DMS79 treated with DMSO at 0.1 percent for 48 hours (cell line): ENCODE measurements at regions not wholly inside any gene's neighbourhood (a gene's known extent, or its start where the extent isn't known, plus 50 kb on each side); places are given as distances from the start of the nearest gene placed in this dataset.
A peak's percentile ranks its signal among the peaks of the same experiment; 100 is the strongest.
"Not testable (repeated sequence)": the region's sequence is repeated elsewhere in the genome, so short reads cannot be mapped to it uniquely, and the experiment has no call there.

Source experiments
- DNase-seq: peaks from one replicate; lab custom pipeline; 2025; lab: John Stamatoyannopoulos, UW

GRCh38 chr13:73672492-73672891 is 461.7 kb downstream of the KLF12 start:
- no peak for DNase-seq

GRCh38 chr13:73671732-73672131 is 462.5 kb downstream of the KLF12 start:
- DNase-seq: no peak

- no peak for DNase-seq
These were observed 463.2 kb downstream of the KLF12 start for GRCh38 chr13:73671011-73671410.

GRCh38 chr13:73667756-73668155 is 466.4 kb downstream of the KLF12 start:
- no peak for DNase-seq

- DNase-seq: no peak
These were observed 468.9 kb downstream of the KLF12 start for GRCh38 chr13:73665261-73665660.

GRCh38 chr13:73664851-73665250 is 469.4 kb downstream of the KLF12 start:
- no peak for DNase-seq

GRCh38 chr13:73662833-73663232 is 471.4 kb downstream of the KLF12 start:
- no peak for DNase-seq

GRCh38 chr13:73661687-73662425 is 472.3 kb downstream of the KLF12 start:
- DNase-seq: no peak

- no peak for DNase-seq
These were observed 473.1 kb downstream of the KLF12 start for GRCh38 chr13:73661066-73661465.

- DNase-seq: no peak
These were observed 475.6 kb downstream of the KLF12 start for GRCh38 chr13:73658639-73659038.

GRCh38 chr13:73657821-73658540 is 476.2 kb downstream of the KLF12 start:
- DNase-seq: peak; percentile 77

GRCh38 chr13:73656863-73657262 is 477.3 kb downstream of the KLF12 start:
- no peak for DNase-seq

- no peak for DNase-seq
These were observed 480.5 kb downstream of the KLF12 start for GRCh38 chr13:73653688-73654087.

- DNase-seq: no peak
These were observed 486.8 kb downstream of the KLF12 start for GRCh38 chr13:73647417-73647816.

GRCh38 chr13:73640476-73641179 is 493.6 kb downstream of the KLF12 start:
- not testable (repeated sequence) for DNase-seq

- no peak for DNase-seq
These were observed 498.9 kb downstream of the KLF12 start for GRCh38 chr13:73635166-73635787.

- no peak for DNase-seq
These were observed 500.3 kb downstream of the KLF12 start for GRCh38 chr13:73633817-73634460.

- DNase-seq: no peak
These were observed 502.8 kb downstream of the KLF12 start for GRCh38 chr13:73631411-73631810.

- no peak for DNase-seq
These were observed 508.5 kb downstream of the KLF12 start for GRCh38 chr13:73625562-73626339.

GRCh38 chr13:73623281-73623680 is 510.9 kb downstream of the KLF12 start:
- DNase-seq: no peak

GRCh38 chr13:73622381-73622780 is 511.8 kb downstream of the KLF12 start:
- DNase-seq: no peak
